OCI-LY3 (cell line): ENCODE measurements at regions not wholly inside any gene's neighbourhood (a gene's known extent, or its start where the extent isn't known, plus 50 kb on each side); places are given as distances from the start of the nearest gene placed in this dataset.

Source experiments
- EZH2phosphoT487 ChIP-seq: fragments of 200-600 bp; shearing (Covaris generic); IDR thresholded peaks from 2 replicates; pipeline ENCODE4 v1.6.1; 2018; ENCODE audit warnings: antibody characterized with exemption, mixed run types, low read depth
- TF ChIP-seq, protein P1 (sequence below): fragments of 200-600, 300-600 bp; sonication (generic); IDR thresholded peaks from 2 replicates; pipeline ENCODE4 v1.5.1; 2014; ENCODE audit warnings: antibody characterized with exemption, low read length, low read depth

DNA sequence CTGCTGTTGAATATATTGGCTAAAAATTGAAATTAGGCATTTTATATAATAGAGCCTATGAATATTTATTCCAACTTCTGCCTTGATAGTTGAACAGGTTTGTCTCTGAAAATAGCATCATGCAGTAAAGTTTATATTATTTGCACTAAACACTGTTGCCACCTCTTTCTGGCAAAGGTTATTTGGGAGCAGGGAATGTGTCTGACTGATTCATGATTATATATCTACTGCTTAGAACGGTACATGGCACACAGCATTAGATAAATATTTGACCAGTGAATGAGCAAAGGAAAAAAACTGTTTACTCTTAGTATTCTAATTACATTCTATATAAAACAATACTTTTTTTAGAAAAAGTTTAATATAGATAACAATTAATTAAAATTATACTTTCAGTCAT, 123.1 kb upstream of the MGAT4C start:
- TF ChIP-seq, protein P1, sequence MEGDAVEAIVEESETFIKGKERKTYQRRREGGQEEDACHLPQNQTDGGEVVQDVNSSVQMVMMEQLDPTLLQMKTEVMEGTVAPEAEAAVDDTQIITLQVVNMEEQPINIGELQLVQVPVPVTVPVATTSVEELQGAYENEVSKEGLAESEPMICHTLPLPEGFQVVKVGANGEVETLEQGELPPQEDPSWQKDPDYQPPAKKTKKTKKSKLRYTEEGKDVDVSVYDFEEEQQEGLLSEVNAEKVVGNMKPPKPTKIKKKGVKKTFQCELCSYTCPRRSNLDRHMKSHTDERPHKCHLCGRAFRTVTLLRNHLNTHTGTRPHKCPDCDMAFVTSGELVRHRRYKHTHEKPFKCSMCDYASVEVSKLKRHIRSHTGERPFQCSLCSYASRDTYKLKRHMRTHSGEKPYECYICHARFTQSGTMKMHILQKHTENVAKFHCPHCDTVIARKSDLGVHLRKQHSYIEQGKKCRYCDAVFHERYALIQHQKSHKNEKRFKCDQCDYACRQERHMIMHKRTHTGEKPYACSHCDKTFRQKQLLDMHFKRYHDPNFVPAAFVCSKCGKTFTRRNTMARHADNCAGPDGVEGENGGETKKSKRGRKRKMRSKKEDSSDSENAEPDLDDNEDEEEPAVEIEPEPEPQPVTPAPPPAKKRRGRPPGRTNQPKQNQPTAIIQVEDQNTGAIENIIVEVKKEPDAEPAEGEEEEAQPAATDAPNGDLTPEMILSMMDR = no peak
- no peak for TF ChIP-seq EZH2phosphoT487
